Middle frontal gyrus (tissue), 1 donor: ENCODE measurements at regions not wholly inside any gene's neighbourhood (a gene's known extent, or its start where the extent isn't known, plus 50 kb on each side); places are given as distances from the start of the nearest gene placed in this dataset.

ENCODE experiments used
- DNase-seq: peaks from one replicate; pipeline ENCODE4 v3.0.0-alpha.2; 2015; ENCODE audit warnings: low spot score; ENCODE audit errors: extremely low spot score

DNA sequence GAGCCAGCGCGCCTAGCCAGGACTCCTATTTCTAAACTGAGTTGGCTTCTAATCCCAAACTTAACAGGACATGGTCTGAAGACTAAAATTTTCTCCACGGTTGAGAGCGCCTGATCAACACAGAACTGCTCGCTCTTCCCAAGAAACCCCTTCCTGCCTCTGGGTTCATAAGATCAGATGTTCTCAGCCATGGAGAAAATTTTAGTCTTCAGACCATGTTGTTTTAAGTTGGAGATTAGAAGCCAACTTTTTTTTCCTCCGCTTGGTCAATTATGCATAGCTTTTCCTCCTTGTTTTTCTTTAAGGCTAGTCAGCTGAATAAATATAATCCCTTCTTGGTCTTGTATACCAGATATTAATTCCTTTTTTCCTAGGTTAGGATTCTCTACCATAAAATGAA, 356.6 kb upstream of the ADAMTS9 start:
- DNase-seq: no peak

DNA sequence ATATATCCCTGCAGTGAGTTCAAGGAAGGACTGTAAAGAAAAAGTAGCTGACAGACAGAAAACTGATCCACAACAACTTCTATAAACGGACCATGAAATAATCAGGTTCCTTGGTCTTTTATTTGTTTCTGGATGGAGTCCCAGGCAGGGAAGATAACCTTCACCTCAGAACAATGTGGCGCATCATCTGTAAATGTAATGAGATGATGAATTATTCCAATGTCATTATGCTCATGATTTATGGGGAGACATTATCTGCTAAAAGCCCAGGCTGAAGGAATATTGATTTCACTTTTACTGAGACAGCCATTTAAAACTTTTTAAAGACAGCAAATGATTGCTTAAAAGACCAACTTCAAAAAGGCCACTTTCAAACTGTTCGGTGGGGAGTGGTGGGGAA, 354.9 kb upstream of the ADAMTS9 start:
- DNase-seq: no peak

DNA sequence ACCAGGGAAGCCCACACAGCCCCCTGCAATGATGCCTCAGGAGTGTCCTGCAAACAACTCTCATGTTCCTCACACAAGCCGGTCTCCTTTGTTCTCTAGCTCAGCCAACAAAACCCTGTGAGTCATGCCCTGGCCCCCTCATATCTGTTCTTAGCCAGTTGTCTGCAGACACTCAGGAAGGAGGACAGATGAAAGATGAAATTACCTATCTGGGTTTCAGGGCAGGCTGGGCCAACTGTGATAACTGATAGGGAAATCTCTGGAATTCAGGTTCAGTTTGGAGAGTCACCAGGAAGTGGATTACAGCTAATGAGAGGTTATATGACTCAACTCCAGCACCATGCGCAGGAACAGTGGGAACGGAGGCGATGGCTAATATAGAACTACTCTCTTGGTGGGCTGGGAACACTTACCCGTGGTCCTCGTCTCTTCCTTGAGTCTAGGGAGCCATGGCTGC, 352.0 kb upstream of the ADAMTS9 start:
- DNase-seq: no peak

DNA sequence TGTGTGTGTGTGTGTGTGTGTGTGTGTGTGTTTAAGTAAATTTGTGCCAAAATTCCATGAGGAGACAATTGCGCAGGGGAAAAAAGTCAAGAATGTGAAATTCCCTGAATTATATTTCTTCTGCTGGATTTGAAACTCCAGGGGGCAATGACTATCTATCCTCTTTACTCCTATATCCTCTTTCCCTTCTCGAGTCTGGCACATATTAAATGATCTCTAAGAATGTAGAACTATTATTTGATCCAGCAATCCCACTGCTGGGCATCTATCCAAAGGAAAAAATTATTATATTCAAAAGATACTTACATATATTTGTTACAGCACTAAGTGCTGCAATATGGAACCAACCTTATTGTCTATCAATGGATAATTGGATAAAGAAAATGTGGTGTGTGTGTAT, 350.1 kb upstream of the ADAMTS9 start:
- DNase-seq: no peak

DNA sequence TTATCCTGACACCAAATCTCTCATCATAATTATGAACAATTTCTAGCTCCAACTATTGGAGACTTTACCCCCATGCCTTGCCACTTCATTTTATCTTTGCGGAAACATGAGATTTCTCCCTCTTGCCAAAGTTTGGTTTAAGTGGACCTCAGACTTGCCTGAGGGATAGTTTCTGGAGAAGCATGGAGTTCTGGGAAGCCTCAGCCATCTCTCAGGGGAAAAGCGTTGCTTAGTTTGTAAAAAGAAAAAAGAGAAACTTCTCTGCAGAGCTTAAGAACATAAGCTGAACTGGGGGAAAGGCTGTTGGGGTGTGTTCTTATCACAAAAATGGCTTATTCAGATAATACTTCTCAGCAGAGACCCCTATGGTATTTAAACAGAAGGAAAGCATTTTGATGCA, 347.4 kb upstream of the ADAMTS9 start:
- DNase-seq: no peak

DNA sequence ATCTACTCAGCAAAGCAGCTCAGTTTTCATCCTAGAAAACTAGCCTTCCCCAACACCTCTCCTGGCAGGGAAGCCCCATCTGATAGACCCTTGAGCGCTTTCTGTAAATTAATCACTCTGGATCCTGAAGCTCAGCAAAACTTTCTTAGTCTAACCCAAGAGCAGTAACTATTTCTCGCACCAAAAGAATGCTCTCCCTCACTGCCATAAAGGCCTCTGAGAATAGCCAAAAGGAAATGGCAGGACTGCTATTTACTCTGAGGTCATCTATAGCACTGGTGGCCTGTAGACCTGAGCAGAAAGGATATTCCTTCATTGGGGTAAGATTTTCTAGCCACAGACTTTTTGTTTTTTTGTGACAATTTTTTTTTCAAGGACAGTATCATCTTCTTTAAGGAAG, 345.8 kb upstream of the ADAMTS9 start:
- DNase-seq: no peak

DNA sequence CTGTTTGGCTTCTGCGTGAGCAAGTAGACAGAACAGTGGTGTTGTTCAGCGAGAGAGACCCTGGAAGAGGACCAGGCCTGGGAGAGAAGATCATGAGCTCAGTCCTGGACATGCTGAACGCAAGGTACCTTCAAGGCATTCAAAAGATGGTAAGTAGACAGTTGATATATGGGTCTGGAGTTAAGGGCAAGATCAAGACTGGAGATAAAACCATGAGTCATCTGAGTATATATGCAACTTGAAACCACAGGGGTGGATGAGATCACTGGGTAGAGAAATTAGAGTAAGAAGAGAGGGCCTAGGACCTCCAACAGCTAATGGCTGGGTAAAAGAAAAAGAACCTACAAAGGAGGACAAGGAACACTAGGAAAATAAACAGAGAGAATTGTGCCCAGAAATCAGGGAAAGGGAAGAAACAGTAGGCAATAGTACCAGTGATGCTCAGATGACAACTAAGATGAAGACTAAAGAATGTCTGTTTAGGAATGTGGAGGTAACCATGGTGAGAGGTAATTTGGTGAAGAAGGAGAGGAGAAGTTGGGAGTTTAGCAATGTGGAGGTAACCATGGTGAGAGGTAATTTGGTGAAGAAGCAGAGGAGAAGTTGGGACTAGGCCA, 343.2 kb upstream of the ADAMTS9 start:
- no peak for DNase-seq

DNA sequence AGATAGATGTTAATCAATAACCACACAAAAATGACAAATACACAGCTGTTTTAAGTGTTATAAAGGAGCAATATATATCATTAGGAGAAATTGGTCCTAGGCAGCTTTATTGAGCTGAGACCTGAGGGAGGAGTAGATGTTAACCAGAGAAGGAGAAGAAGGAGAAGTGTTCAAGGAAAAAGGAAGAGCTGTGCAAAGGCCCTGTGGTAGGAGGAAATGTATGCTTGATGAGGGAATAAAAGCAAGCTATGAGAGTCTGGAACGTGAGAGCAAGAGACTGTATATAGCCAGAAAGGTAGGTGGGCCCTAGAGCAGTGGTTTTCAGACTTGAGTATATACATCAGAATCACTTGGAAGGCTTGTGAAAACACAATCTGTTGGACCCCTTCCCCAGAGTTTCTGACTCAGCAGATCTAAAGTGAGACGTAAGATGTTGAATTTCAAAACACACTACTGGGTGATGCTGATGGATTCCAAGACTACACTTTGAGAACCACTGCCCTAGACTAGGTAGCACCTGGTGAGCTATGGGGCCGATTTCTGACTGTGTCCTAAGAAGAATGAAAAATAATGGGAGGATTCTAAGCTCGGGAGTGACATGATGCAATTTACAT, 342.3 kb upstream of the ADAMTS9 start:
- DNase-seq: no peak

DNA sequence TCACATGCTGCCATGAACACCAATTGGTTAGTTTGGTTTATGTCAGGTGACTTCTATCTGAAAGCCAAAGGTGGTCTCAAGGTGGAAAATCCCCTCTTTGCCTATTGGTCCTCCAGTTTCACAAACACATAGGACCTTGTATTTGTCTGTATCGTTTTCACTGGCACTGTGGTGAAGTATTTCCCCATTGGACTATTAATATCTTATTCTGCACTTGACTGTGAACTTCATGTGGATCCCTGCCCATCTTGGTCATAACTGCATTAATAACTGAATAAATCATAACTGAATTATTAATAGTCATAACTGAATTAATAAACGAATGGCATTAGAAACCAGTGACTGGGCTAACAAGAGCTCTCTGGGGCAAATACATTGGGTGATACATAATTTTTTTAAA, 341.3 kb upstream of the ADAMTS9 start:
- DNase-seq: no peak

DNA sequence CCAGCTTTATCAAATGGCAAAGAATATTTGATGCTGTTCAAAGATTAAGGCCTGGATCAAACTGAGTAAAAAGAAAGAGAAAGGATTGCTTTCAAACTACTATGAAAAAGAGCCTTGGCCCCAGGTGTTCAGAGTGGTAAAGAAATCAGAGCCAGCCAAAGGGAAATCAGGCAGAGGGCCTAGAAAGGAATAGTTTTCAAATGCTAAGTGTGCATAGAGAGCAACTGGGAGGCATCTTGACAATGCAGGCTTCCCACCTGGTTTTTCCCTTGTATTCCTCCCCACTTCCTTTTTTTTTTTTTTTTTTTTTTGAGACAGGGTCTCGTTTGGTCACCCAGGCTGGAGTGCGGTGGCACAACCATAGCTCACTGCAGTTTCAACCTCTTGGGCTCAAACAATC, 340.2 kb upstream of the ADAMTS9 start:
- DNase-seq: no peak

DNA sequence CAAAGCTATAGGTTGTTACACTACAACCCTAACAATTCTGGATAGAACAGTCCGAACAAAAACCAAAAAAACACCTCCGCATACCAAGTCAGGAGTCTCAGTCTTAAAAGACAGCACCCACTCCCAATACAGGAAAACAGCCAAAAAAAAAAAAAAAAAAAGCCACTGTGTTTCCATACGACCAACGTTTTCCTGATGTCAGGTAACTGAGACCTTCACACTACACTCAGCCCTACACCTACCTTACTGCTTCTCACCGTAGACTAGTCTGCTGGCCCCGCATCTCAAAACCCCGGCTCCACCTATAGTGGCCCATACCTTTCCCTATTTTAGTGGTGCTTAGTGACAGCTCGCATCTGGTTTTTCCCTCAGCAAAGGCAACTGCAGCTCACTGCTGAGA, 339.5 kb upstream of the ADAMTS9 start:
- DNase-seq: no peak

DNA sequence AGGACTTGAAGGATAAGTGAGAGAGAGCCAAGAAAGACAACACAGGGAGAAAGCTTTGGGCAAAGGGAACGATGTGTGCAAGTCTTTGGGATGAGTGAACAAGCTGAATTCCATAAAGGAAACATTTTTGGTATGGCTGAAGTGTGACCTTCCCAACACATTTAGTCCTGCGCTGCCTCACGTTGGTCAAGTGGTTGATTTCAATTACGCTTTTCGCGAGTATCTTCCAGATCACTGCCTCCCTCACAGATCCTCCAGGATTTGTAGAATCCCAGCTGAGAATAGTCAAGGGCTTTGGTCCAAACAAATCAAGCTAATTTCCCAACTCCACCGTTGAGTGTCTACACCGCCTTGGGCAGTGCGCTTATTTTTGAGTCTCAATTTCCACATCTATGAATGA, 338.4 kb upstream of the ADAMTS9 start:
- no peak for DNase-seq

DNA sequence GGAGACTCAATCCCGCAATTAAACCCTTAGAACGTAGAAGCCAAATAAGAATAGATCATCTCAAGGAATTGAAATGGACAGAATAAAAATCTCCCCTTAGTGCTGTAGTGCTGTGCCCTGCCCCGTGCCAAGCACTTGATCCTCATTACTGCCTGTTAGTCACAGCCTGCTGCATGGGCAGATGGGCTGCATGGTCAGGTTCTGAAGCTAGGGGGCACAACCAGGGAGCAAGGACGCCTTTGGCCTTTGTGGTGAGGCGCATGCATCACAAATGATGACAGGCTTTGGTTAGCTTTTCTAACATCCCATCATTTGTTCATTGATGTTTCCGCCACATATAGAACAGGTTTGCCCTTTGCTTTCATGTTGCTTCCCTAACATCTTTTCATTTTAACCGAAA, 336.3 kb upstream of the ADAMTS9 start:
- no peak for DNase-seq

DNA sequence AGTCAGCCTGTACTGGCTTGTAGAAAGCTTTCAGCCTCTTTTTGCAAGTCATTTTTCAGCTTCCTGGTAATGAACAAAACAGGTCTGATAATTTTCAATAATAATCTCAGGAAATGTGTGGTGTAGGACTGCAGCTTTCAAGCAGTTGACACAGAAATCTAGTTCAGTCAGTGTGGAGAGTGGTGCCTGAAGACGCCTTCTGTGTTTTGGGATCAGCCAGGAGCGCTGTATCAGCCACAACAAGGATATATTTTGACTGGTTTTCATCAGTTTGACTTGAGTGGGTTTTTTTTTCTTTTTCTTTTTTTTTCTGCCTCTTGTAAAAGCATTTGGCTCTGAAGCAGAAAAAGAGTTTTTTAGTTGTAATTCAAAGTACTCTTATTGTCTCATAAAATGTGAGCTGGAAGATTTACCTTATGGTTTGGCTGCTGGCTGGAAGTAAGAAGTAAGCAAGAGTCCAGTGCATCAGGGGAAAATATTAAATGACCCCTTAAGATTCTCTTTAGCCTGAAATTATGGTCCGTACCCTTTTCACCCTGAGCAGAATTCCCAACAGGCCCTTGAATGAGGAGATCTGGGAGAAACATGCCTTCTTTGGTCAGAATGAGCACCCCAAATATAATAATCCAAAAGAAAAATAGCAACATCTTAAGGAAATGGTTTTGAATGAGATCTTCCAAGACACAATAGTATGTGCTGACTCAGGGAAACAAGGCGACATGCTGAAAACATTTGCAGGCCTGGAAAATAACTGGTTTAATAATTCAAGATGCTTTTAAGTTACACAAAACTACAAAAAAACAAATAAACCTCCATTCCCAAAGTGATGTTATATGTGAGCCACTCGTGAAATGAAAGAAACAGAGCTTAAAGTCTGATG, 332.7 kb upstream of the ADAMTS9 start:
- no peak for DNase-seq

DNA sequence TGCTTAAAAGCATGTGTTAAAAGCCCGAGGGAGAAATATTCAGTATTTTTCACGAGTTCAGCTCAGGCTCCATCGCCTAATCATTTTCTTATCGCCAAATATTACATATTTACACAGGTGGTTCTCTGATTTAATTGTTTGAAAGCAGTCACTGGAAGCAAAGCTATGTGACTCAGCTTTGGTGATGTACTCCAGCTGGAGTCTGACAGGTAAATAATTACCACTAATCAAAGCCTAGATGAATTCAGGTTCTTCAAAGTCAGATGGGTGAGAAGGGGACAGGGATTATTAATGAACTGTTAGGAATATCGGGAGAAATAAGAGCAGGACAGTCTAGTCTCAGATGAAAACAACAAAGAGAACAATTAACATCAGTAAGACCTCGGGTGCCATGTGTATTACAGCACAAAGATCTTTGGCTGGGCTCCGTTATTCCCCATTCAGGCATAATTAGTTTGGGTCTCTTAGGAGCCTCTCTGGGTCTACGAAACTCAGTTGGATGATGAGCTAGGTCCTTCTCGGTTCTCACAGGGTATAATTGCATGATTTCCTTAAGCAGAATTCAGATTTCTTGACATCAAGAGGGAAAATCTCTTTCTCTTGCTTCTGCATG, 331.7 kb upstream of the ADAMTS9 start:
- DNase-seq: no peak

DNA sequence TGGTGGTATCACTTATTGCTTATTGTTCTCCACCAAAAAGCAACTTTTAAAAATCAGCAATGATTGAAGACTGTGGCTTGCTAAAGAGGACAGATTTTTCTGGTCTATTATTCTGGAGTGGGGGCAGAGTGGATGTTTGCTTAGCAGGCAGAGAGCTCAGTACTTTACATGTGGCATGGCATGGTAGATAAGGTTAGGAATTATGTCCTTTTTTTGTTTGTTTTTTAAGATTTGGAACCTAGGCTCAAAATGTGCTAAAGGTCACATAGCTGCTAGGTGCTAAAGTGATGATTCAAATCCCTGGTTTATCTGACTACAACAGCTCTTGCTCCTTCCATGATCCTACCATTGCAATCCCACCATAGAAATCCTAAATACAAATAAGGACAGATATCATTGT, 331.0 kb upstream of the ADAMTS9 start:
- no peak for DNase-seq

DNA sequence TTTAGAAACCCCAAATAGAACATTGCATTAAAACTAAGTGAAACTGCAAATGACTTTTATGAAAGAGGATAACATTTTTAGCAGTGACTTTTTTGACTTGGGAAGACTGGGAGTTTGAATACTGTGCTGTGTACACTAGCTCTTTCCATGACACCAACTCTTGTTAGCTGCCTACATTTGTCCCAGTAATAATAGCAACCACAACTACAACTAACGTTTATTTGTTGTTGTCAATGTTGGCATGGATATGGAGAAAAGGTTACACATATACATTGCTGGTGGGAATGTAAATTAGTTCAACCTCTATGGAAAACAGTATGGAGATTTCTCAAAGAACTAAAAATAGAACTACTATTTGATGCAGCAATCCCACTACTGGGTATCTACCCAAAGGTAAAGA, 329.6 kb upstream of the ADAMTS9 start:
- no peak for DNase-seq

DNA sequence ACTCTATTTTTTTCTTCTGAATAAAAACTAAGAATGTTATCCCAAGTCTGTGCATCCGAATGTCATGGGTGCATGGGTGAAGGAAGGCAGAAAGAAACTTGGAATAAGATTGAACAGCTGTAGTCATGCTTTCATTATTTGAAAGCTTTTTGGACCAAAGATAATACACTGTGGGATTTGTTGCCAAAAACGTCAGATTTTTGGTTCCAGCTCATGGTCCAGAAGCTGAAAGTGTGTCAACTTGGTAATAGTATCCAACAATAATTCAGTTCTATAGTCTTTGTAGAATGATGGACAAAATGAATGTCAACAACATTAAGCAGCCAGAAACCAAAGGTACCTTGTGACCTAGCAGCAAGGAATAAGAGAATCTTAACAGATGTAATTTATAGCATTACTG, 327.9 kb upstream of the ADAMTS9 start:
- no peak for DNase-seq

DNA sequence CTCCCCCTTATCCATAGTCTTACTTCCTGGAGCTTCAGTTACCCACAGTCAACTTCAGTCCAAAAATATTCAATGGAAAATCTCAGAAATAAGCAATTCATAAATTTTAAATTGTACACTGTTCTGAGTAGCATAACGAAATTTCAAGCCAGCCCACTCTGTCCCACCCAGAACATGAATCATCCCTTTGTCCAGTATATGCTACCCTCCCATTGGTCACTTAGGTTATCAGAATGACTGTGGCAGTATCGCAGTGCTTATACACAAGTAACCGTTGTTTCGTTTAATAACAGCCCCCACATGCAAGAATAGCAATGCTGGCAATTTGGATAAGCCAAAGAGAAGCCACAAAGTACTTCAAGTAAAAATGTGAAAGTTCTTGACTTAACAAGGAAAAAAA, 325.3 kb upstream of the ADAMTS9 start:
- DNase-seq: no peak

DNA sequence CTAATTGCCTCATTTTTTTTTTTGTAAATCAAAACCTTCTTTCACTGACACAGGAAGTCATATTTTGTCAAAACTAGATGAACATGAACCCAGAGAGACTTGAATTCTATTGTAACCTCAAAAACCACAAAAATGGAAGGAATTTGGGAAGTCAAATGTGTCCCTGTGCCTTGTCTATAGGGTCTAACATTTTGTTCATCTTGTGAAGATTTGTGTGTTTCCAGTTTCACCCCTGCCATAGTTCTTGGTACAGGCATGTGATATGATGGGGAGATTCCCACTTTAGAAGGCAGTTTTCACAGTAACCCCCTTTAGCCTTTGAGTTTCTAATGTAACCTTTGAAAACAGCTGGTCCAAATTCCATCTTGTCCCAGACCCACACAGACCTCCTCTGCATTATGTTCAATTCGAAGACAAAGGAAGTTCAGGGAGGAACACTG, 318.5 kb upstream of the ADAMTS9 start:
- DNase-seq: no peak

DNA sequence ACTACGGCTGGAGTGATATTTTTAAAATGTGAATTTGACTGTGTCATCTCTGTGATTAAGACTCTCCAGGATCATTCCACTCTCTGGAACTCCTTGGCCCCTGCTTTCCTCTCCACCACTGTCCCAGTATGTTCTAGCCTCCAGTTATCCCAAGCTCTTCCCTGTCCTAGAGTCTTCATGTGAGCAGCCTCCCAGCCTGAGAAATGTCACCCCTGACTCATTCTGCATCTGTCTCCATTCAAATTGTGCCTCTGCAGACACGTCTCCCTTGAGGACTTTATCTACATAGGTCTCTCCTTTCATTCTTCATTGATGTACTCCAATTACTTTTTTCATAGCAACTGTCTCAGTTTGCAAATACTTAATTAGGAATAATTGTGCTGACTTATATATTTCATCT, 317.7 kb upstream of the ADAMTS9 start:
- no peak for DNase-seq

DNA sequence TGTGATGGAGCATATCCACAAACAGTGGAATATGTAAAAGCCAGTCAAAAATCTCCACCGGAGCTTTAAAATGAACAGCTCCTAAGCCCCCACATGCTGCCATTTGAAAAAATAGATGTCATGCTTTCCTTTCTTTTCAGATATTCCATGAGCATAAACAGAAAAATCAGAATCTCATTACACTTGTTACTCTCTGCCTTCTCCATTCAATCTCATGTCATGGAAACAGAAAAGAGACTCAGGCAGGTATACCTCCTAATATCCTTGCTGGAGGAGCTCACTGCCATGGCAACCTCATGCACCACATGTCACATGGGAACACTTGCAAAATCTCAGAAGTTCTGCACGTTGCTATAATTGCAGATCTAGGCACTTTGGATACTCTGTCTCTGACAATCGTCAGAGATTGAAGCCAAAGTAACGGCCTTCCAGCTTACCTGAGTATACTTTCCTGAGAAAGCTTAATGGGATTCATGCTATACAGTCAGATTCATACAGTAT, 317.0 kb upstream of the ADAMTS9 start:
- no peak for DNase-seq
